ENCODE measurements at regions not wholly inside any gene's neighbourhood (a gene's known extent, or its start where the extent isn't known, plus 50 kb on each side); places are given as distances from the start of the nearest gene placed in this dataset.

GRCh38 chr10:77710081-77710551 is 72.5 kb upstream of the KCNMA1 start:
- TF ChIP-seq CTCF (conservative IDR thresholded peaks at IDR 0.05 in 1 of 2, IDR thresholded peaks at IDR 0.05 in 1 of 2; ENCODE audit: low read depth in 1 of 2, low read length in 2 of 2): no peak
- no peak for TF ChIP-seq EZH2 (IDR thresholded peaks at IDR 0.05; ENCODE audit: low read length, missing control alignments)
